Cardiac septum (tissue), 1 donor: ENCODE measurements at regions not wholly inside any gene's neighbourhood (a gene's known extent, or its start where the extent isn't known, plus 50 kb on each side); places are given as distances from the start of the nearest gene placed in this dataset.
"Not testable (repeated sequence)": the region's sequence is repeated elsewhere in the genome, so short reads cannot be mapped to it uniquely, and the experiment has no call there.

Experiments
- DNase-seq: peaks from one replicate; pipeline ENCODE4 v3.0.0-alpha.2; 2020; ENCODE audit warnings: low spot score
- intact Hi-C: fragments of 100-400 bp; cut with DNase I; formaldehyde crosslinking; loops from one replicate; pipeline ENCODE4 v1.14.0; 2022
- donor health status: DM: no; HTN: no; CAD: no.

DNA sequence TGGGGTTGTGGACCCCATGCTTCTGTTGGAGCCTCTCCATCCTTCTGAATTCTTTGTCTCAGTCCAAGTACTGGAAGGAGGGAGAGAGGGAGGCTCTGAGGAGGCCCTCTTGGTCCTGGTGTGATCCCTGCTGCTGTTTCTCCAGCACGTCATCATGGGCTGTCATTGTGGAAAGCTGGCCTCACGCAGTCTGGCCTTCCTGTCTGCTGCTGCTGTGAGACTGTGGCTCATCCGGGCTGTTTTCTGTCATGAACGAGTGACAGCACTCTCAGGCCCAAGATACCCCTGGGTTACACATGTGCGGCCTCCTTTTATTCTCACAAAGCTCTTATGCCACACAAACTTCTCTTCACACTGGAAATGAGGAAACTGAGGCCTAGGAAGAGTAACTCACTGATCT is 499.3 kb downstream of the CCDC171 start:
- DNase-seq, result no peak
- intact Hi-C loops, result no loop called here

GRCh38 chr9:16052757-16053530 is 500.1 kb downstream of the CCDC171 start:
- DNase-seq, result no peak
- intact Hi-C loops, result no loop called here

- intact Hi-C loops, result no loop called here
- DNase-seq, result no peak
Observed at GRCh38 chr9:16057541-16057940, 504.7 kb downstream of the CCDC171 start.

DNA sequence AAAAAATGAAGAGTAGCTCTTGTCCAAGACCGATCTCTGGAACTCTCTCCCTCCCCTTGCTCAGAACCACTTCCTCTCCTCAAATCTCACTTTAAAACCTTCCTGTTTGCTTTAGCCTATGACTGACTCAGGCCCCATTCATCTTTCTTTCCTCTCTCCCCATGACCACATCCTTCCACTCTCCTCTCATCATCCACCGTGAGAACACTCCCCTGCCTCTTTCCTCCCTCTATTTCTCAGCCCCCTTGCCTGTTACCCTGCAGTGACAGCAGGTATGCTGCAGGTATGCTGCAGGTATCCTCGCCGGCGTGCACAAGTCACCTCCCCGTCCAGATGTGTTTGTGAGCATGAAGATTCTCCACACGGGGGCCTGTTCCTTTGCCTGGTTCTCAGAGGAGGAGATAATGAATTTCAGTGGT is 505.3 kb downstream of the CCDC171 start:
- intact Hi-C loops, result no loop called here
- no peak for DNase-seq

DNA sequence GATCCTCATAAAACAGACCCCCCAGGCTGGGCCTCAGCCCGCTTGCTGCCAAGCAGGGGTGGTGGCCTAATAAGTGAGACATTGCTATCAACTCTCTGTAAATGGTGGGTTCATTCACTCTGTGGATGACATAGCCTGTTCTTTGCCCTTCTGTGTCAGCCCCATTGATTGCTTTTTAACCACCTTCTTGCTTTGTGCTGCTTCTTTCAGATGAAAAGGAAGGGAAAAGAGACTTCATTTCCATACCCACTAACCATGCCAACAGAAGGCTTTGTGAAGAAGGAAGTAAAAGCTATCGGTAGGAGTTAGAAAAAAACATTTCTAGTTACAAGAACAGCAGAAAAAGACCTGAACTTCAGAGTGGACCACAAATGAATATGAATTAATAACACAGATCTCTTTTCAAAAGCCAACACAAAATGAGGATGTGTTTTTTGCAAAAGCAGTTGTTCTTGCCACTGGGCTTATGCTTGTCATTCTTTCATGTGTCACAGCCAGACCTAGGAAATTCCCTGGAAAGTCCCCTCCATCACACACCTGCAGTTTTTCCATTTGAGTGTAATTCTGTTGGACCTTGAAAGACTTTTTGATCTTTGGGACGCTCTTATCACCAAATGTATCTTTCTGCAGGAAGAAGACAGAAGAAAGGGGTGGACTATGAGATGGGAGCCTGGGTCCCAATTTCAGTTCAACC is 507.7 kb downstream of the CCDC171 start:
- intact Hi-C loops, result no loop called here
- DNase-seq, result no peak

- intact Hi-C loops, result no loop called here
- no peak for DNase-seq
Observed at GRCh38 chr9:16062542-16063240, 509.8 kb downstream of the CCDC171 start.

GRCh38 chr9:16063241-16063591 is 510.4 kb downstream of the CCDC171 start:
- intact Hi-C loops, result no loop called here

DNA sequence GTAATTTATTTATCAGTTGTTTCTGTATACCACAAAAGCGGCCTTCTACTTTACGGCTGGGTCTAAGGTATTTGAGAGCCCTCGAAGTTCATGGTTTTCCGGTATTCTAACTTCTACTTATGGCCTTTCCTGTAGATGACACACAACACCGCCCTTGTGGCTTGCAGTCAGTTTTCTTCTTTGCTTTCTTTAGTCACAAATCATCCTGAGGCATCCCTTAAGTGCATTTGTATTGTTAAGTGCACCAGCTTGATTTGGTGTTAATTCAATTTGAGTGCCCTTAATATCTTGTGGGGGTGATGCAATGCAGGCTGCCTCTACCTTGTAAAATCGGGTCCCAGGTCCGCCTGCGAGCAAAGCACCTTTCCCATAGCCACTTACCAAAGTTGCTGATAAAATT is 511.9 kb downstream of the CCDC171 start:
- DNase-seq, result no peak

More at GRCh38 chr9:16063241-16063591, 510.4 kb downstream of the CCDC171 start:
- no peak for DNase-seq

DNA sequence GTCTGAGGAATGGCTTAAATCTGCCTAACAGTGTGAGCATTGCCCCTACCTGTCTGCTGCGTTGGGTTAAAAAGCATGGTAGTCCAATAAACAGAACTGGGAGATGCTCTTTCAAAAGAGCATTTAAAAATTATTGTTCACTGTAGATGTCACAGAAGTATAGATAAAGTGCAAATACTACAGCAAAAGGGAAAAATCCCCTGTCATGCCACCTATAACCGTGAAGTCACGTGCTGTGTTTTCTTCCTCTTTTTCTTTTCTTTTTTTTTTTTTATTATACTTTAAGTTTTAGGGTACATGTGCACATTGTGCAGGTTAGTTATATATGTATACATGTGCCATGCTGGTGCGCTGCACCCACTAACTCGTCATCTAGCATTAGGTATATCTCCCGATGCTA is 513.4 kb downstream of the CCDC171 start:
- intact Hi-C loops, result not testable (repeated sequence)

More for the DNA sequence above, 511.9 kb downstream of the CCDC171 start:
- intact Hi-C loops, result no loop called here

GRCh38 chr9:16068476-16068875 is 515.6 kb downstream of the CCDC171 start:
- intact Hi-C loops, result no loop called here
- DNase-seq, result no peak

More for the DNA sequence above, 513.4 kb downstream of the CCDC171 start:
- DNase-seq, result not testable (repeated sequence)

DNA sequence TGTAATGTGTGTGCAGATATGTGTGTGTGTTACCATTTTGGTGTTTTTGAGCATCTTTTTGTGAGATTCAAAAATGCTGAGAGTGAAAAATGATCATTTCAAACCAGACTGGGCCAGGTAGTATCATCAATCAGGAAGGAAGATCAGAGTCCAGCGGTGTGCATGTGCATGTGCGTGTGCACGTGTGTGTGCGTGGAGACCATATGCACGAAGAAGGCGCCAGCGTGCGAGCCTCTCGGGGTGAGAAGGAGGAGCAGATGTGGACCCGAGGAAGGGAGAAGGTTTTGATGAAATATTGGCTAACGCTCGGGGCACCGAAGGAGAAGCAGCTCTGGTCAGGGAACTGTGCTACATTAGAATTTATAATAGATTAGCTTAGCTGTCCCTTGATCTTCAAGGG is 516.4 kb downstream of the CCDC171 start:
- DNase-seq, result no peak
- intact Hi-C loops, result no loop called here

- no peak for DNase-seq
- intact Hi-C loops, result no loop called here
Observed at GRCh38 chr9:16069671-16070454, 517.0 kb downstream of the CCDC171 start.

GRCh38 chr9:16070455-16071145 is 517.8 kb downstream of the CCDC171 start:
- no peak for DNase-seq
- intact Hi-C loops, result no loop called here

DNA sequence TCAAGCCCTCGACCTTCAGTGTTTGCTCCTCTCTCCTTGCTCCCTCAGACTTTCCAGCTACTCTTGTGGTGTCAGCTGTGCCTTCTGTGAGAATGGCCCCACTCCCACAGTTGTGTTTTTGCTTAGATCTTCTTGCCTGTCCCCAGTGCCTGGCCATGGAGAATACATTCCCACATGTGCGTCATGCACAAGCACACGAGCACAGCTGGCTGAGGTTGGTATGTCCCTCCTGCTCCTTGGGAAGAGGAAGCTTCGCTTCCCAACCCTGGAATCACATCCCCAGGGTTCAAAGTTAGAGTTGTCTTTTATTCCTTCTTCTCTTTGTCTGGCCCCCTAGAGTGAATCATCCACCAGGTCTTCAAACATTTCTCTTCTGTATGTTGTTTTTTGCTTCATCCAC is 518.6 kb downstream of the CCDC171 start:
- intact Hi-C loops, result no loop called here
- no peak for DNase-seq

DNA sequence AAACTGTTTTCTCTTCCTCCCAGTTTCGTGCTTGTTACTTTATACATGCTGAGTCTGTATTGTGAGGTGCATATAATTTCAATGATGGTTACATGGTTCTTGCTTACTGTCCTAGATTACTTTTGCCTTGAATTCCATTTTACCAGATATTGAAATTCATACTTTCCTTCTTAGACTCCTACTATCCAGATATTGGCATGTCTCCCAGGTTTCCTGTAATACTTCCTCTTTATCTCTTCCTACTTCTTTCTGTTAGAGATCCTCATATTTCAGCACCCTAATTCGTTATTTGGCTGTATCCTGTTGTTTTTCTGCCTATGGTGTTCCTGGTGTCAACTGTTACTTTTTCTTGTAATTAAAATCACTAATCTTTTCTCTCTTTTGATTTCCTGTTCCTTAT is 522.1 kb downstream of the CCDC171 start:
- no peak for DNase-seq
- intact Hi-C loops, result no loop called here

DNA sequence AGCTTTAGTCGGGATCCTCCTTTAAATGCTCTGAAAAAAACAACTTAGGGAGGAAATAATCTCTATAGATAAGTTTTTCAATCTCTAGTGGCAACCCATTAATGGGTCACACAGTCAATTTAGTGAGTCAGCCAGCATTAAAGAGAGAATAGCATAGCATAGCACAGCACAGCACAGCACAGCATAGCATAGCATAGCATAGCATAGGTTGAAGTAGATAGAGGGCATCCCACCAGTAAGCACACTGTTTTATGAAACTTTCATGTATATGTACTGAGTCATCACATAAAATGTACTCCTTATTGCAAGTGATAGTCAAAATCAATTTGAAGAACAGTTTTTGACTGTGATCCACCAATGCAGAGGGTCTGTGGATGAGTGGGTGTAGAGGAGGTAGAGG is 522.9 kb downstream of the CCDC171 start:
- no peak for DNase-seq
- intact Hi-C loops, result no loop called here

- intact Hi-C loops, result no loop called here
- DNase-seq, result no peak
Observed at GRCh38 chr9:16076511-16076910, 523.7 kb downstream of the CCDC171 start.

- intact Hi-C loops, result no loop called here
- DNase-seq, result no peak
Observed at GRCh38 chr9:16082796-16083195, 530.0 kb downstream of the CCDC171 start.

DNA sequence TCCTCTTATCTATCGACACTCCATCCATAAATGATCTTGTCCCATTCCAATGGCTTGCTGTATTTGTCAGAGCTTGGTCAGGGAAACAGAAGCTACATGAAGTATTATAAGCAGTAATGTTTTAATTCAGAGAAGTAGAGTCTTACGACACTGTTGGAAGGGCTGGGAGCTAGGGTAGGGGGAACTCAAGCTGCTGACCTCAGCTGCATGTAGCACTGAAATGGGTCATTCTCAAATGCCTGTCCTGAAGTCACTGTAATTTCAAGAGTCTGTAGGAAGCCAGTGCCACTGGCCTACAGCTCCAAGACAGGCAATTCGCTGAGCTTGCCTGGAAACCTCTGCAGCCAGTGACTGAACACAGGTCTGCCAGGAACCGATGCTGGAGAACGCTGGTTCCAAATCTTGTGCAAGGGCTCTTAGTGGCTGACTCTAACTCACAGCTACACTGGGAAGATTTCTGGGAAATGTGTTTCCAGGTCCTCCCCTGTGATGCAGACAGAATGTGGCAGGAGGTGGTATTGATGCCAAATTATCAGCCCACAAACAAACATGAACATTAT is 532.4 kb downstream of the CCDC171 start:
- no peak for DNase-seq

More for the DNA sequence above, 532.4 kb downstream of the CCDC171 start:
- intact Hi-C loops, result no loop called here
